ENCODE measurements at regions not wholly inside any gene's neighbourhood (a gene's known extent, or its start where the extent isn't known, plus 50 kb on each side); places are given as distances from the start of the nearest gene placed in this dataset.

GRCh38 chr17:34442387-34443111, 79.5 kb upstream of the CCL1 start:
- Histone ChIP-seq H3K27me3 (ENCODE audit: control insufficient read depth, insufficient read depth, low read length) (no peaks in the 10 kb centered on the region), H3K36me3 (ENCODE audit: control insufficient read depth, insufficient read depth, low read length) (no peaks in the 10 kb centered on the region), H3K9ac (ENCODE audit: insufficient read depth, low read length) (no peak overlapping the region), H4K20me1 (ENCODE audit: control insufficient read depth, extremely low read depth, insufficient read depth, low read length) (no peaks in the 10 kb centered on the region), H3K27ac (ENCODE audit: insufficient read depth, low read length) (no peak overlapping the region), H3K4me3 (replicated peaks in 1 of 4; ENCODE audit: control extremely low read depth in 1 of 4, insufficient read depth in 1 of 4, low read depth in 3 of 4, low read length in 4 of 4) (no peak overlapping the region), H2AFZ (ENCODE audit: low read length) (no peak overlapping the region), H3K4me1 (ENCODE audit: control insufficient read depth, extremely low read depth, insufficient read depth, low read length) (no peaks in the 10 kb centered on the region), H3K9me3 (ENCODE audit: control insufficient read depth, insufficient read depth, low read depth, low read length) (no peaks in the 10 kb centered on the region), H3K79me2 (ENCODE audit: control insufficient read depth, insufficient read depth, low read length) (no peaks in the 10 kb centered on the region), H3K4me2 (ENCODE audit: extremely low read depth, insufficient read depth, low read length) (no peak overlapping the region)
- no peak for TF ChIP-seq EZH2 (IDR thresholded peaks at IDR 0.05; ENCODE audit: low read length, missing control alignments)
- TF ChIP-seq CTCF (conservative IDR thresholded peaks at IDR 0.05 in 1 of 2, IDR thresholded peaks at IDR 0.05 in 1 of 2; ENCODE audit: low read depth in 1 of 2, low read length in 2 of 2): no peak
- DNase-seq (ENCODE audit: low read depth in 2 of 2): no peak

GRCh38 chr17:34437188-34437587, 74.2 kb upstream of the CCL1 start:
- no peak overlapping the region for H3K4me3 ChIP-seq (replicated peaks in 1 of 4; ENCODE audit: control extremely low read depth in 1 of 4, insufficient read depth in 1 of 4, low read depth in 3 of 4, low read length in 4 of 4)
- H3K9me3 ChIP-seq (ENCODE audit: control insufficient read depth, insufficient read depth, low read depth, low read length): no peaks in the 10 kb centered on the region
- no peaks in the 10 kb centered on the region for H3K36me3 ChIP-seq (ENCODE audit: control insufficient read depth, insufficient read depth, low read length)
- no peaks in the 10 kb centered on the region for H3K27me3 ChIP-seq (ENCODE audit: control insufficient read depth, insufficient read depth, low read length)
- no peaks in the 10 kb centered on the region for H3K79me2 ChIP-seq (ENCODE audit: control insufficient read depth, insufficient read depth, low read length)
- no peak for DNase-seq (ENCODE audit: low read depth in 2 of 2)
- H3K27ac ChIP-seq (ENCODE audit: insufficient read depth, low read length): no peak overlapping the region
- H2AFZ ChIP-seq (ENCODE audit: low read length): no peak overlapping the region
- TF ChIP-seq CTCF (conservative IDR thresholded peaks at IDR 0.05 in 1 of 2, IDR thresholded peaks at IDR 0.05 in 1 of 2; ENCODE audit: low read depth in 1 of 2, low read length in 2 of 2): no peak
- no peak overlapping the region for H3K9ac ChIP-seq (ENCODE audit: insufficient read depth, low read length)
- no peaks in the 10 kb centered on the region for H3K4me1 ChIP-seq (ENCODE audit: control insufficient read depth, extremely low read depth, insufficient read depth, low read length)
- no peaks in the 10 kb centered on the region for H4K20me1 ChIP-seq (ENCODE audit: control insufficient read depth, extremely low read depth, insufficient read depth, low read length)
- no peak overlapping the region for H3K4me2 ChIP-seq (ENCODE audit: extremely low read depth, insufficient read depth, low read length)

- H3K9ac ChIP-seq (ENCODE audit: insufficient read depth, low read length): no peak overlapping the region
- no peak overlapping the region for H3K4me3 ChIP-seq (replicated peaks in 1 of 4; ENCODE audit: control extremely low read depth in 1 of 4, insufficient read depth in 1 of 4, low read depth in 3 of 4, low read length in 4 of 4)
- H3K36me3 ChIP-seq (ENCODE audit: control insufficient read depth, insufficient read depth, low read length): no peaks in the 10 kb centered on the region
- TF ChIP-seq EZH2 (IDR thresholded peaks at IDR 0.05; ENCODE audit: low read length, missing control alignments): no peak
- TF ChIP-seq CTCF (conservative IDR thresholded peaks at IDR 0.05 in 1 of 2, IDR thresholded peaks at IDR 0.05 in 1 of 2; ENCODE audit: low read depth in 1 of 2, low read length in 2 of 2): no peak
- H3K4me2 ChIP-seq (ENCODE audit: extremely low read depth, insufficient read depth, low read length): no peak overlapping the region
- no peaks in the 10 kb centered on the region for H4K20me1 ChIP-seq (ENCODE audit: control insufficient read depth, extremely low read depth, insufficient read depth, low read length)
- H3K9me3 ChIP-seq (ENCODE audit: control insufficient read depth, insufficient read depth, low read depth, low read length): no peaks in the 10 kb centered on the region
- H3K79me2 ChIP-seq (ENCODE audit: control insufficient read depth, insufficient read depth, low read length): no peaks in the 10 kb centered on the region
- no peak overlapping the region for H3K27ac ChIP-seq (ENCODE audit: insufficient read depth, low read length)
- no peaks in the 10 kb centered on the region for H3K27me3 ChIP-seq (ENCODE audit: control insufficient read depth, insufficient read depth, low read length)
- H3K4me1 ChIP-seq (ENCODE audit: control insufficient read depth, extremely low read depth, insufficient read depth, low read length): no peaks in the 10 kb centered on the region
- no peak for DNase-seq (ENCODE audit: low read depth in 2 of 2)
- H2AFZ ChIP-seq (ENCODE audit: low read length): no peak overlapping the region
Measured at GRCh38 chr17:34436607-34437006, 73.6 kb upstream of the CCL1 start.

Data from fibroblast of lung (primary cell).